ENCODE measurements at regions not wholly inside any gene's neighbourhood (a gene's known extent, or its start where the extent isn't known, plus 50 kb on each side); places are given as distances from the start of the nearest gene placed in this dataset.
"Not testable (repeated sequence)": the region's sequence is repeated elsewhere in the genome, so short reads cannot be mapped to it uniquely, and the experiment has no call there.

DNA sequence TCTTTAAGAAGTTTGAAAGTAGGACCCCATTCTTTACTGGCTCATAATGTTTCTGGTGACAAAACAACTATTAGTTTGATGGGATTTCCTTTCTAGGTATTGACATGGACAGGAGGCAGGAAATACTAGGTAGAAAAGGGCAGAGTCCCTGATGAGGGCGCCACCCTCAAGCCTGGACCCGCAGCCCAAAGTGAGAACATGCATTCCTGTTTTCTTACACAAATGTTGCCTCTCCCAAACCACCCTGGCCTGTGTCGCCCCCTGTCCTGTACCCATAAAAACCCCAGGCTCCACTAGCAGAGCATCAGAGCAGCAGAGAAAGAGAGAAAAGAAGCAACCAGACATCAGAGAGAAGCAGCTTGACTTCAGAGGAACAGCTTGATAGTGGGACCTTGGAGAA is 1055.2 kb upstream of the POT1 start:
- DNase-seq: no peak

DNA sequence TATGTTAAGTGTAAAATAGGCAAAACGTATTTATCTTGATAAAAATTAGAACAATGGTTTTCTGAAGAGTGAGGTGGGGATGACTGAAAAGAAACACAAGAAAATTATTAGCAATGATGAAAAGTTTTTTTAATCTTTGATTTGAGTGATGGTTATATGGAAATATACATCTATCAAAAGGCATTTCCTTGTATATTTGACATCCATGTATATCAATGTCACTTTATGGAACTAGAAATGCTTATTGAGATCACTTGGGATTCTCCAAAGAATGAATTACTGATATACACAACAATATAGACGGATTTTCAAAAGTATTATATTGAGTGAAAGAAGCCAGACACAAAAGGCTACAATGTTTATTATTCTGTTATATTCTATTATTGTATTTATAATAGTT is 1042.0 kb upstream of the POT1 start:
- DNase-seq: no peak

DNA sequence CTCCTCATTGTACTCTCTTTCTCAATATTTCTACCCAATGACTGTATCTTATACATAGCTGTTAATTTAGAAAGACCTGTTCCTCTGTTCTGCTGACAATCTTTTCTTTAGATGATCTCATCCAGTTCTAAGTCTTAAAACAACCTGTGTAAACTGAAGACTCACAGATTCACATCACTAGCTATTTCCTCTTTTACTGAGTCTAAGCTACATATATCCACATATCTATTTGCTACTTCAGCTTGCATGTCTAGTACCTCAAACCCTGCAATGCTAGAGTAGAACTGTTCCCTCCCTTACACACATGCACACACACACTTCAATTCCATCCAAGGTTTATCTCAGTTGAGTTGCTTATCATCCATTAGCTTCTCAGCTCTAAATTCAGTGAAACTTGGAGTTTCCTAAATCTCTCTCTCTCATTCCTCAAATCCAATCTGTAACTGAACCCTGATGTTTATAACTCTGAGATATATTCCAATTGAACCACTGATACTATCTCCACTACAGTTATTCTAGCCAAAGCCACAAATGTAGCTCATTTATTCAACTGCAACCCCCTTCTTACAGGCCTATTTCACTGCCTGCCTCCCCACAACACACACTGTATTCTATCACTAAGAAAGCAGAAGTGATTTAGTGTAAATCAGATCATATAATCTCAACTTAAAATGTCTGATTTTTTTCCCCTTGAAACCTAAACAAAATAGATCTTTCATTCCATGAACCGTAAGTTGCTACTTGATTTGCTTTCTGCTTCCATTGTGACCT is 1036.8 kb upstream of the POT1 start:
- DNase-seq: no peak

DNA sequence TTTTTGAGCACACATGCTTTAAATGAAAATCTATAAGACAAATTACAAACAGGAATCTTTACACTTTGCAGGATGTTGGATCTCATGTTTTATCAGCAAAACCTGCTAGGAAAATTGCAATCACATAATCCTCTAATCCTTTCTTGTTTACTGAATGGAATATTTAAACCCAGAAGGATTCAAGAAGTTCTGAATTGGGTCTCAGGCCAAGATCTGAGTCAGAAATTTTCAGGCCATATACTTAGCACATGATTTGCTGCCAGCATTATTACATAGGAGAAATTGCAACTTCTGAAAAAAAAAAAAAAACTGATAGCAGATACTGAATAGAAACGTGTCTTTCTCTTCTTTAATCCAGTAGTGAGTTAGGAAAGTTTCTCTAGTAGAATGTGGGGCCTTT is 1005.3 kb upstream of the POT1 start:
- no peak for DNase-seq

DNA sequence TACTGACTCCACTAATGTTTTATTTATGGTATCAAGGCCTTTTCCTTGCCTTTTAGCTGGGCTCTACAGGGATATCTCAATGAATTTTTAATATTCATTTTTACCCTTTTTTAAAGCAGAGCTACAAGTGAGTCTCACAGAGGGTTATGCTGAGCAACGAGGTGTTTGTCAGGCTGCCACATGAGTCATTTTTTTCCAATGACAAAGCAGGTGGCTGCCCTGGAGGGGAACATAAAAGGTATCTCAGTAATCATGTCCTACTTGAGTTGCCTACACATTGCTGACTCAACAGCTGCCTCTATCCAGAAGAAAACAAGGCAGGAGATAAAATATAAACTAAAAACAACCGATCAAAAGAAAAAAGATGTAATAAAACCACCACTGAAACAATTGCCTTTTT is 1004.9 kb upstream of the POT1 start:
- peak; percentile 86 for DNase-seq

DNA sequence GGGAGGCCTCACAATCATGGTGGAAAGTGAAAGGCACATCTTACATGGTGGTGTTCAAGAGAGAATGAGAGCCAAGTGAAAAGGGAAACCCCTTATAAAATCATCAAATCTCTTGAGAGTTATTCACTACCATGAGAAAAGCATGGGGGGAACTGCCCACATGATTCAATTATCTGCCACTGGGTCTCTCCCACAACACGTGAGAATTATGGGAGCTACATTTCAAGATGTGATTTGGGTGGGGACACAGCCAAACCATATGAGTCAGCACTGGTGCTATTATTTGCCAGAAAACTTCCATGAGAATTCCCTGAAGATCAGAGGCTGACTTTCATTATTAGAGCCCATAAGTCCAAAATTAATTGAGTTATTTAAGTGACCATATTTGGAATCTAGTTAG is 1001.2 kb upstream of the POT1 start:
- DNase-seq: no peak

DNA sequence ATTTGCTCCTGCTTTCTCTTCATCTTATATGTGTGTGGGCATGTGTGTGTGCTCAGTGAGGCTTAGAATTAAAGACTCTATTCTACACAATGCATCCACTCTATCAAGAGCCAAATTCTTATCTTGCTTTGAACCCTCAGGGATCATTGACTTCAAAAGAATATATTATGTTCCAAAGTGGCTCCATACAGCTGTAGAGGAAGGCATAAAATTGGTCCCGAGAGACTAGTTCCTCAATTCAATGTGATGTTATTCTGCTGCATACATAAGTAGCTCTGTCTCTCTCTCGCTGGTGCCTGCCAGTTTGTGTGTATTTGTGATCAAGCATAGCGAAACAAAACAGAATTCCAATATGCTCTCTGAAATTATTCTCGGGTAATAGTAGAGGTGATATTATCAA is 997.9 kb upstream of the POT1 start:
- DNase-seq: peak; percentile 56

DNA sequence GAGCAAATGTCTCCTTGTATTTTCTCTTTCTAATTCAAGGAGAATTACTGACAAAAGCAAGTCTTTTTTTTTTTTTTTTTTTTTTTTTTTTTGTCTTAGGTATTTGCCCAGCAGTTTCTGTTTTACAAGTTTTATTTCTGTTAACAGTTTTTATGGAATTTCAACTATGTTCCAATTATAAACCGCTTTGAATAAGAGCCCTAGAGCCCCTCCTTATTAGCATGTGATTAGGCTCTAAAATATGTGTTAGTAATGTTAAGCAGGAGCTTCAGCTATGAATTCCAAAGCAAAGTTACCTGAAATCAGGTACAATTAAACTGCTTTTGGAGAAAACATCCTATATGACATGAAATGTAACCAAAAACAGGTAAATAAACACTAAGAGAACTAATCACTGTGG is 997.0 kb upstream of the POT1 start:
- no peak for DNase-seq

DNA sequence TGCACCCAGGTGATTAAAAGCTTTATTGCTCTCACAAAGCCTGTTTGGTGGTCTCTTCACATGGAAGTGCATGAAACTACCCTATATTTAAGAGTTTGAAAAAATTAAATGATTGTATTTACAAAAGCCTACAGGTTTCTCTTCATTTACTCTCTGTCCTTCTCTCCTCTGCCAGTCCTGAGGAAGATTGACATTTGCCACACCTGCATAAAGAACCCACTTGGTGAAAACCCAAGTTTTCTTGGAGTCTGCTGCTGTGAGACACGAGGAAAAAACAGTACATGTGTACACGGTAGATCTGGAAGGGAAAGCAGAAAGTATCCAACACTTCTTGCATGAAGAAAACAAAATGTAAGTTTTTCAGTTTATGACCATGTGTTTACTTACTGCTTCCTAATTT is 994.4 kb upstream of the POT1 start:
- no peak for DNase-seq

DNA sequence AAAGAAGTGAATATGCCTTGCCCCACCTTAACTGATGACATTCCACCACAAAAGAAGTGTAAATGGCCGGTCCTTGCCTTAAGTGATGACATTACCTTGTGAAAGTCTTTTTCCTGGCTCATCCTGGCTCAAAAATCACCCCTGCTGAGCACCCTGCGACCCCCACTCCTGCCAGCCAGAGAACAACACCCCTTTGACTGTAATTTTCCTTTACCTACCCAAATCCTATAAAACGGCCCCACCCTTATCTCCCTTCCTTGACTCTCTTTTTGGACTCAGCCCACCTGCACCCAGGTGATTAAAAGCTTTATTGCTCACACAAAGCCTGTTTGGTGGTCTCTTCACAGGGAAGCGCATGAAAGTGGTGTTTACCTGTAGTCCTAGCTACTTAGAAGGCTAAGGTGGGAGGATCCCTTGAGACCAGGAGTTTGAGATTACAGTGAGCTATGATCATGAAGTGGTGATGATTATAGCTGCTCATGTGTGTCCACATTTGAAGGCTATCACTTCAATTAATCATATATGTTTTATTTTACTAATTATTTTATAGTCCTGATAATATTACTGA is 985.8 kb upstream of the POT1 start:
- DNase-seq: not testable (repeated sequence)

DNA sequence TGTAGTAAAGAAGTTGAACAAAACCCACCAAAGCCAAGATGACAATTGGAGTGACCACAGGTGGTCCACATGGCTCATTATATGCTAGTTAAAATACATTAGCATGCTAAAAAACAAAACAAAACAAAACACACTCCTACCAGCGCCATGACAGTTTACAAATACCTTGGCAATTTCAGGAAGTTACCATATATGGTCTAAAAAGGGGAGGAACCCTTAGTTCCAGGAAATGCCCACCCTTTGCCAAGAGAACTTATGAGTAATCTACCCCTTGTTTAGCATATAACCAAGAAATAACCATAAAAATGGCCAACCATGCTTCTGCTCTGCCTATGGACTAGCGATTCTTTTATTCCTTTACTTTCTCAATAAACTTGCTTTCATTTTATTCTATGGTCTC is 979.1 kb upstream of the POT1 start:
- DNase-seq: no peak

DNA sequence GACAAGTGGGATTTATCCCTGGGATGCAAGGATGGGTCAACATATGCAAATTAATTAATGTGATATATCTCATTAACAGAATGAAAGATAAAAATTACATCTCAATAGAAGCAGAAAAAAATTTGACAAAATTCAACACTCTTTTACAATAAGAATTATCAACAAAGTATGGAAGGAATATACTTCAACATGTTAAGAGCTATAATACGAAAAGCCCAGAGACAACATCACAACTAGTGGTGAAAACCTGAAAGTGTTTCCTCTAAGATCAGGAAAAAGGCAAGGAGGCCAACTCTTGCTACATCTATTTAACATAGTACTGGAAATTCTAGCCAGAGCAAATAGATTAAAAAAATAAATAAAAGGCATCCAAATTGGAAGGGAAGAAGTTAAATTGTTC is 970.0 kb upstream of the POT1 start:
- DNase-seq: no peak

DNA sequence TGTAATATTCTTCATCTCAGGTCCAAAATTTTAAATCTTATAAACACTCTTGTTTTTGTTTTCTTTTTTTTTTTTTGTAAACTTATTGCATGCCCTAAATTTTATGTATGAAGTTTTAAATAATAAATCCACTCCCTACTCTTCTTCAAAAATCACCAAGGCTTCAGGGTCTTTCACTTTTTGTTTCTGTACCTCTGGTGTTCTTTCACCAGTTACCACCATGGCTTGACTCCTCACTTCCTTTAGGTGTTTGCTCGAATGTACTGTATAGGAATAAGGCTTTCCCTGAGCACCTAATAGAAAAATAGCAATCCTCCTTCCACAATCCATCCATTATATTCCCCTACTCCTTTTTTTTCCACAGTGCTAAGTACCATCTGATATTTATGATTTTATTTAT is 962.8 kb upstream of the POT1 start:
- no peak for DNase-seq

DNA sequence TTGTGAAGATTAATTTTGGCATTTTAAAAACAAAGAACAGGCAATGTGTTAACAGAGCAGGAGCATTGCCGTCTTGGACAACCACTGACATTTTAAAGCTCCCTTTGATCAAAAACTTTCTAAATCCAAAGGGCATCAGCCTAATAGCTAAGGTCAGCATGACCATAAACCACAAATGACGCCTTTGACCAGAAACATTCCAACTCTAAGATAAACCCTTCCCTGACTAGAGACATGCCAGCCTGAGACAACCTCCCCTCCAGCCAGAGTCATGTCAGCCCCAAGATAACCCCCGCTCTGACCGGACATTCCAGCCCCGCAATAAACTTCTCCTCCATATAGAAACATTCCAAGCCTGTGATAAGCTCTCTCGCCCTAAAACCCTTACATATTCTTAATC is 949.4 kb upstream of the POT1 start:
- DNase-seq: no peak

DNA sequence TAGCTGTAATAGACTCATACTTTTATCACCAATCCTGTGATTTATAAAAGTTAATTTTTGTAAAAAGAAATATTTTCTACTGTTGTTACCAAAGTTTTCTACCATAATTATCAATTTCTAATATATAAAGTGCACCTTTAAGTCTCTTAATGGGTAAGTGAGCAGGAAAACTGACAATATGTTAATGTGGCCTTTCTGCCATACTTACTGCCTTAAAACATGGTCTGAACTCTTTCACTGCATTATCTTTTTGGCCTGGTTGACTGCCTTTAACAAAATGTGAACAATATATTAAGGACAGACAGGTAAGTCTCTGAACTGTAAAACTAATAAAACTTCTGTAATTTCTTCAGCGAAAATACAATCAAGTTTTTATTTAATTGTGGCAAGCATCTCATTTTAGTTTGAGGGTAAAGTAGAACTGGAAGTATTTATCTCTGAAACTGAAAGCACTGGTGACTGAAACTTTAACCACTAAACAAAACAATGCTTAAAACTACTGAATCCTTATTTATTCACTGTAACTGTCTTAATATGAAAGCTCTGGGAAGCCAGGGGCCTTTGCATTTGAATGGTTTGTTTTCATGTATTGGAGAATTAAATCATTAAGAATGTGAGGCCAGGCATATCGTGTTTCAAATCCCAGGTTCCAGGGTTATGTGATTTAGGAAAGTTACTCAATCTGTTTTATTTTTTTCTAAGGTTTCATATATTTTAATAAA is 948.8 kb upstream of the POT1 start:
- DNase-seq: no peak

DNA sequence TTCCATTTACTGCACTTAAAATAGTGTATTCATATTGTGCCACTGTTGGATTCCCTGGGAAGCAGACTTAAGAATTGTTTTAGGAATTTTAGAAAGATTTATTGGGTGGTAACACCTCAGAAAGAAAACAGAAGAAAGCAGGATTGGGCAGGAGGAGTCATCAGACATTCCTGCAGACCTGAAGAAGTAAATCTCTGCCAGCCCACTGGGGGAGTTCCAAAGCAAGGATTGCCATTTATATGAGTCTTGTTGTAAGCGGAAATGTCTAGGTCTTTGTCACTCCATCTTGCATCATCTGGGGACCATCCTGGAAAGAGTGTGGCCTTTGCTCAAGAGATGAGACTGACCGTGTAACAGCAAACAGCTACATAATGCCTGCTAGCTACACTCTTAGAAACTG is 947.6 kb upstream of the POT1 start:
- DNase-seq: no peak

DNA sequence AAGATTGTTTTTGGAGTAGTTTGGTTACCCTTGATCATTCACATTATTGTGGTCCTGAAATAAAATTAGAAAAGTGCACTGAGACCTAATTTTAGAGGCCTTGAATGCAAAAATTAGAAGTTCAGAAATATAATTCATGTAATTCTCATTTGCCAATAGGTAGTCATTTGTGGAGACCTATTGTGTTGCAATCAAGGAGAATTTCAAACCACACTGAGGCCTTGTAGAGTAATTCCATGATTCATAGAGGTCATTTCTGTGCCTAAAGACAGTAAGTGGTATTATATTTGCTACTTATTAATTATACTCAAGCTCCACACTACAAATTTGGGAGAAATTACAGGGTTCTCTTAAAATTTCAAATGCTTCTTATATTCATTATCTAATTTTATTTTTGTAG is 946.8 kb upstream of the POT1 start:
- DNase-seq: no peak

DNA sequence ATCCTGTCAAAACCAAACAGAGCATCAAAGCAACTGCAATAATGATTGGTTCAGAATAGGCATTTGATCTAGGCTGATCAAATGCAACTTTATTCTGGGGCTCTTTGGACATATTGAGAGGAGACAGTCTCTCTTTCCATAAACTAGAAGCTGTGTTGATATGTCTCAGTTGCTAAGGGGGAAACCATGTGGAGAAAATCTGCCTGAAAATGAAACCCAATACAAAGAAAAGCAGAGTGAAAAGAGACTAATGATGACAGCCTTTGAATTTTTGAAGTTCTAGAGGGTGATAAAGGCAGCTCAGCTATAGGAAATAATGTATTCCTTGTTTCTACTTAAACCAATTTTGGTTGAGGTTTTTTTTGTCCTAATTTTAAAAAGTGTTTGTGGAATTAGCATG is 941.8 kb upstream of the POT1 start:
- no peak for DNase-seq

DNA sequence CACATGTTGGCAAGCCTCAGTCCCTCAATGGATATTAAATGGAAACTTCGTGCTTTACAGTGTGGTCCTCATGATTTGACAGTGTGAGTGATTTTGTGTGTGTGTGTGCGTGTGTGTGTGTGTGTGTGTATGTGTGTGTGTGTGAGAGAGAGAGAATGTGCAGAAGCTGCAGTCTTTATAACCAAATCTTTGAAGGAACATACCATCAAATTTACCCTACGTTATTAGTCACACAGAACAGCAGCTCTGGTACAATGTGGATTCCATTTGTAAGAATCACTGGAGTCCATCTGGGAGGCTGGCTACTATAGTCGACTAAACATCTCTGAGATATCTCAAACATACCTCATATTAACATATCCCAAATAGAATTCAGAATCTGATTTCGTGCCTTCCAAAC is 928.0 kb upstream of the POT1 start:
- no peak for DNase-seq

DNA sequence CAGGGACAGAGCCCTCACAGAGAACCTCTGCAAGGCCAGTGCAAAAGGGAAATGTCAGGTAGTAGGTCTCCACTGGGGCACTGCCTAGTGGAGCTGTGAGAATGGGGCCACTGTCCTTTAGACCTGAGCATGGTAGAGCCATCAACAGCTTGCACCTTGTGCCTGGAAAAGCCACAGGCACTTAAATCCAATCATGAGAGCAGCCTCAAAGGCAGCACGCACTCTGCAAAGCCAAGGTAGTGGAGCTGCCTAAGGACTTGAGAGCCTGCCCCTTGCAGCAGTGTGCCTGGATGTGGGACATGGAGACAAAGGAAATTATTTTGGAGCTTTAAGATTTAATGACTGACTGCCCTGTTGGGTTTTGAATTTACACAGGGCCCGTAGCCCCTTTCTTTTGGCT is 918.5 kb upstream of the POT1 start:
- DNase-seq: no peak

DNA sequence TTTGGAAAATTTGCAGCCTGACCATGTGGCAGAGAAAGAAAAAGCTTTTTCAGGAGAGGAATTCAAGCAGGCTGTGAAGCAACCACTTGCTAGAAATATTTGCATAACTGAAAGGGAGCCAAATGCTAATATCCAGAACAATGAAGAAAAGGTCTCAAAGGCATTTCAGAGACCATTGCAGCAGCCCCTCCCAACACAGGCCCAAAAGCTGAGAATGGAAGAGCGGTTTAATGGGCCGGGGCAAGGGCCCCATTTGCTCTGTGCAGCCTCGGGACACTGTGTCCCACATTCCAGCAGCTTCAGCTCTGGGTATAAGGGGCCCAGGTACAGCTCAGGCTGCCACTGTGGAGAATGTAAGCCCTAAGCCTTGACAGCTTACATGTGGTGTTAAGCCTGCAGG is 918.1 kb upstream of the POT1 start:
- no peak for DNase-seq

DNA sequence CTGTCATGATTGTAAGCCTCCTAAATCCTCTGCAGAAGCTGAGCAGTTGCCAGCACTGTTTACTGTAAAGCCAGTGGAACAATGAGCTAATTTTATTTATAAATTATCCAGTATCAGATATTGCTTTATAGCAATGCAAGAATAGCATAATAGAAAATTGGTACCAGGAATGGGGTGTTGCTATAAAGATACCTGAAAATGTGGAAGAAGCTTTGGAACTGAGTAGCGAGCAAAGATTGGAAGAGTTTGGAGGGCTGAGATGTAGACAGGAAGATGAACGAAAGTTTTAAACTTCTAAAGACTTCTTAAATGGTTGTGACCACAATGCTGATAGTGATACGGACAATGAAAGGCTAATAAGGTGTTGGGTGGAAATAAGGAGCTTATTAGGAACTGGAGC is 917.4 kb upstream of the POT1 start:
- DNase-seq: no peak

DNA sequence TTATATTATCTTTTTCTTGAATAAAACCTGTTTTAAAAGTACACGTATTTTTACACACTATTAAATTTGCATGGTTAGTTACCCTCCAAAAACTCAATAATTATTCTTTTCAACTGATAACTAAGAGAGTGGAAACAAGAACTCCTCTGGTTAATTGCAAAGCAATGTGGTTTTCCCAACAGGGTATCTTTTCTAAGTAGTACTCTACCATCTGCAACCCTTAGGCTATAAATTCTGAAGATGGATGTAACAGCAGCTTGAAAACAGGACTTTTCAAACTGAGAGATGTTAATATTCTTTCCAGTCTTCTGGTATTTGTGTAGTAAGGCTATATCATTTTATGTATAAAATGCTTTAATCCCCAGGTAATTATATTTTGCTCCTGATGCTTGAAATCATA is 916.1 kb upstream of the POT1 start:
- no peak for DNase-seq

DNA sequence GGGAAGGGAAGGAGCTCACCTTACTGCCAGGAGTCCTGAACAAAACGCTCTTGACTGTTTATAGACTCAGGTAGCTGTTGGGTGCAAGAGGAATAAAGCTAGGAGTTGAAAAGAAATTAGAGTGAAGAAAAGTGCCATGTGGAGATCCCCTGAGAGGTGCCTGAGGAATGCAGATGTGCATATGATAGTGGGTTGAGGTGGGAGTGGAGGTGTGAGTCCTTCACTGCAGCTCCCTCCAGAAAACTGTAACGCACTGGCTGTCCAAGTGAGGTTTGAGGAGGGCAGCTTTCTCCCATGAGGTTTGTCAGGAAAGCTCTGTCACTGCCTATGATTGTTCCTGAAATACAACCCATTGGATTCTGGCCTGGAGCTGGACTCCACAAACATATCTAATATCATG is 904.8 kb upstream of the POT1 start:
- no peak for DNase-seq

DNA sequence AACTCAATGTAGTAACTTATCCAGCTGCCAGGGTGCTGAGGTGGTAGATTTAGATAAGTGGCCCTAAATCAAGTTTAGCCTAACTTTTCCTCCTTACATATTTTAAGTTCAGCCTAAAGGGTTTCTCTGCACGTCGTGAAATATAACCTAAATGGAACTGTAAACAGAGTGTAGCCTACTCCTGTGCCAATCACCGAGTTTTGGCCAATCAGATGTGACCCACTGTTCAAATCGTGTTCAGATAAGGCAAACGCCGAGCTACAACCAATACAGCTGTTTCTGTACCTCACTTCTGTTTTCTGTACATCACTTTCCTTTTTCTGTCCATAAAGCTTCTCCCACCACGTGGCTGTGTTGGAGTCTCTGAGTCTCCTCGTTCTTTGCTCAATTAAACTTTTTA is 904.2 kb upstream of the POT1 start:
- DNase-seq: no peak
